ENCODE measurements at regions not wholly inside any gene's neighbourhood (a gene's known extent, or its start where the extent isn't known, plus 50 kb on each side); places are given as distances from the start of the nearest gene placed in this dataset.

GRCh38 chr13:32905063-32905863 lies 111.0 kb upstream of the KL start (continued):
- TF ChIP-seq RELB (IDR thresholded peaks at IDR 0.05; ENCODE audit: low read depth) (peak; percentile 73; the same call in 1 of the 2 replicates), NBN (IDR thresholded peaks at IDR 0.05) (peak; percentile 75), IKZF1 (conservative IDR thresholded peaks at IDR 0.05) (peak; percentile 88), ZZZ3 (IDR thresholded peaks at IDR 0.05; ENCODE audit: control insufficient read depth, insufficient read length, low read depth) (no peak), MEF2B (IDR thresholded peaks at IDR 0.05; ENCODE audit: partially characterized antibody, poor library complexity, severe bottlenecking) (peak; percentile 7), BMI1 (IDR thresholded peaks at IDR 0.05; ENCODE audit: borderline replicate concordance) (peak; percentile 77), TBL1XR1 (IDR thresholded peaks at IDR 0.05; ENCODE audit: low read depth, low read length) (no peak), ETV6 (conservative IDR thresholded peaks at IDR 0.05 in 1 of 2, IDR thresholded peaks at IDR 0.05 in 1 of 2; ENCODE audit: borderline replicate concordance in 1 of 2, low read depth in 1 of 2) (peak in 1 of 2 experiments; percentile 47; a peak in 1 of 4 replicates), GABPA (IDR thresholded peaks at IDR 0.05; ENCODE audit: low read depth) (no peak), SP1 (IDR thresholded peaks at IDR 0.05; ENCODE audit: low read depth, low read length) (no peak), ZBTB11 (CRISPR knock-in tag; IDR thresholded peaks at IDR 0.05) (no peak), MLLT1 (IDR thresholded peaks at IDR 0.05) (no peak; the same call in 1 of the 2 replicates), TARDBP (IDR thresholded peaks at IDR 0.05; ENCODE audit: borderline replicate concordance) (no peak), TCF7 (IDR thresholded peaks at IDR 0.05; ENCODE audit: borderline replicate concordance) (no peak; the same call in 1 of the 2 replicates), SMAD1 (IDR thresholded peaks at IDR 0.05; ENCODE audit: low read depth, partially characterized antibody) (peak; percentile 90), CEBPB (IDR thresholded peaks at IDR 0.05; ENCODE audit: borderline replicate concordance in 1 of 2, low read depth in 2 of 2, low read length in 2 of 2) (no peak), CBX3 (IDR thresholded peaks at IDR 0.05; ENCODE audit: borderline replicate concordance, low read depth) (no peak), NFYA (IDR thresholded peaks at IDR 0.05; ENCODE audit: borderline replicate concordance, low read depth, low read length) (no peak), YY1 (IDR thresholded peaks at IDR 0.05; ENCODE audit: low read depth, low read length) (0 out of 2 replicates have a peak, but pooled peaks have one; percentile 3), ATF2 (IDR thresholded peaks at IDR 0.05; ENCODE audit: low read length) (peak; percentile 61; the same call in 1 of the 2 replicates), BCL11A (IDR thresholded peaks at IDR 0.05; ENCODE audit: low read depth, low read length) (peak; percentile 98), EZH2 (IDR thresholded peaks at IDR 0.05; ENCODE audit: borderline replicate concordance, control insufficient read depth, low read depth, low read length) (no peak)
